Activated naive CD4-positive, alpha-beta T cell treated with anti-CD3 and anti-CD28 coated beads, Interleukin-2, amount 50 U/mL, for 72 hours (primary cell): ENCODE measurements at regions not wholly inside any gene's neighbourhood (a gene's known extent, or its start where the extent isn't known, plus 50 kb on each side); places are given as distances from the start of the nearest gene placed in this dataset.
A peak's percentile ranks its signal among the peaks of the same experiment; 100 is the strongest.

Experiments used
- ATAC-seq, 2 donors: fragments of 150-1000 bp; cut with Tn5 transposase; 2 replicates each; pipeline ENCODE4 v1.10.0; 2021; ENCODE audit warnings: mild to moderate bottlenecking in 2 of 2, moderate library complexity in 2 of 2
- DNase-seq, 2 donors: peaks; one replicate each; pipeline ENCODE4 v3.0.0; 2021 to 2022; ENCODE audit warnings: low spot score in 2 of 2
- H3K27ac Mint-ChIP-seq, 2 donors: one replicate each; pipeline ENCODE4 v1.8.0; 2022; ENCODE audit warnings: mild to moderate bottlenecking in 2 of 2, mixed read lengths in 2 of 2
- H3K36me3 Mint-ChIP-seq, 2 donors: one replicate each; pipeline ENCODE4 v1.8.0; 2022; ENCODE audit warnings: mixed read lengths in 2 of 2
- H3K9me3 Mint-ChIP-seq, 2 donors: one replicate each; pipeline ENCODE4 v1.8.0; 2022; ENCODE audit warnings: mixed read lengths in 2 of 2

DNA sequence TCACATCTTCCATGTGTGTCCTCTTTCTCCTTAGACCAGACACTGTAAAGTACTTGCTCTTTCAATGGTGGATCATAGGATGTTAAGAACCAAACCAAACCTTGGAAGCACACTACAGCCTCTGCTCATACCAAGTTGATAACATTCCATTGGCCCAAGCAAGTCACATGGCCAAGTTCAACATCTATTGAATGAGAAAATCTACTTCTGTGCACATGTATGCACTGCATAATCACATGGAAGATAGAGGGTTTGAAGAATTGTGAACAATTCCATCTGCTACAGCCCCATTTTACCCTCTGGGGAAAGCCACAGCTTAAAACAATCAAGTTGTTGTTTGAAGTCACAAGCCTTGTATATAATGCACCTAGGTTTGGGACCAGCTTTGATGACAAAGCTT is 68.2 kb downstream of the MFAP3 start:
- ATAC-seq (no peak), DNase-seq (no peak)
- Mint-ChIP-seq H3K9me3 (no peaks in the 10 kb centered on the region), H3K27ac (no peak overlapping the region), H3K36me3 (no peaks in the 10 kb centered on the region)

DNA sequence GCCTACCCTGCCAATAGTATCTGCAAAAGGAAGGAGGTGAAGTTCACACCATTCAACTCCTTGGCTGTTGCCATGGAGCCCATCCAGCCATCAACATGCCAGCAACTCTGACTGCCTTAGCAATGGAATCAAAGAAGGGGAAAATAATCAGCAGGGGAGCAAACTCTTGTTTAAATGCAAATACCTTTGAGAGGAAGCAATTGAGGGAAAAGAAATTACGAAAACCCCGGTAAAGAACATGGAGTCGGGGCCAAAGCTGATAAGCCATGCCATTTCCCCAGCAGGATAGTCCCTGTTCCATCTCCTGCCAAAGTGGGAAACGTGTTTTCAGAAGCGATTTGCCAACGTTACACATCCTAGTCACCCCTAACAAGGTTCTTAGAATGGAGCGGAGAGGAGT is 69.0 kb downstream of the MFAP3 start:
- no peaks in the 10 kb centered on the region for H3K36me3 Mint-ChIP-seq
- H3K9me3 Mint-ChIP-seq: no peaks in the 10 kb centered on the region
- DNase-seq (no peak), ATAC-seq (no peak)
- H3K27ac Mint-ChIP-seq: no peak overlapping the region

DNA sequence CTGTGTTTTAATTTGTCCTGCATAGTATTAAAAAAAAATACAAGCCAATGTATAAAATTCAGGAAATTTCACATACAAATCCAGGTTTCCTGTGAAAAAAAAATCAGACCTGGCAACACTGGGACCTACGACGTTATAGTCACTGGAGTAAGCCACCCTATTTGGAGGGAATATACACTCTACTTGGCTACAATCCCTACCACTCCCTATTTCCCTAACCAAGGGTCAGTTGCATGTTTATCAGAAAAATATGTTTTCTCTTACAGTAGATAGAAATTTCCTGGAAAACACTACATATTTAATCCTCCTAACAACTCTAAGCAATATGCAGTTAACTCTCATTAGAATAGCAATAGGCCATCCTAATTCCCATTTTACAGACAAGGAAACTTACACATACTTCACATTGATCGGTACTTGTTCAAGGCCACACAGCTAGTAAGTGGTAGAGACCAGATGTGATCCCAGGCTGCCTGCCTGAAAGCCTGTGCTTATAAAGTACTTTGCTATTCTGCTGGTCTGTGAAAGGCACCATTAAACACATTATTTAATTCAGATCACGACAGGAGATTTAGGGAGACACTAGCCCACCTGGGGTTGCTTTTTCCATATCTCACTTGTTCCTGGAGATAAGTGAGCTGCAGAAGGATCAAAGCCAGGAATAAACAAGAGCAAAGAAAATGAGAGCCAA is 70.8 kb downstream of the MFAP3 start:
- Mint-ChIP-seq H3K36me3 (no peaks in the 10 kb centered on the region), H3K9me3 (no peaks in the 10 kb centered on the region), H3K27ac (no peak overlapping the region)
- ATAC-seq (no peak), DNase-seq (no peak)

DNA sequence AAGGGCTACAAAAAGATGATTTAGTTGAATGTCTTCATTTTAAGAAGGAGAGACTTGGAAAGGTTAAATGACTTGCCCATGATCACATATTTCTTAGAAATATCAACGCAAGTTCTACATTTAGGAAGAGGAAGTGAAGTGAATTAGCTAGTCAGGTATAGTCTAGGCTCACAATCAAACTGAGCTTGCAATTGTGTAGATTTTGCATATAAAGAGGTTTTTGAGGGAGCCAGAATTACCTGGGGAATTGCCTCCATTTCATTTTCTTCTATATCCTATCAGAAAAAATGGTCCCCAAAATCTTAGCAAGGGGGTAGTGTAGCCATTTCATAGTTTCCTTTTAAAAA is 71.3 kb downstream of the MFAP3 start:
- no peak for DNase-seq
- no peak for ATAC-seq
- H3K27ac Mint-ChIP-seq: no peak overlapping the region
- no peaks in the 10 kb centered on the region for H3K36me3 Mint-ChIP-seq
- H3K9me3 Mint-ChIP-seq: no peaks in the 10 kb centered on the region

DNA sequence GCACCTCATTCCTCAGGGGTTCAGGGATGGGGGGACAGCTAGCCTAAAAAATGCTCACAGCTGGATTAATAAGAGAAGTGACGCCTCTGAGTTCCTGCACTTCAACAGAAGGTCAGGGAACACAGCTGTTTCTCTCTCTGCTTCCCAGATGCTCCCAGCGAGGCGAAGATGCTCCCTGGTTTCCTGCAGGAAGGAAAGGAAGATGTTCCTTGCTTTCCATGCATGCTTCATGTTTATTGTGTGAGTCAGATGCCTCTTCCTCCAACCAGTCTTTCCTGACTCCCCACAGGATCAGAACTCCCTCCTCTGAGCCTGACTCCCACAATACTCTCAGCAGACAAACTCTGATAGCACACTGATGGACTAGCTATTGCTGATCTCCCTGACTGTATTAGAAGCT is 71.9 kb downstream of the MFAP3 start:
- ATAC-seq: no peak
- Mint-ChIP-seq H3K9me3 (no peaks in the 10 kb centered on the region), H3K36me3 (no peaks in the 10 kb centered on the region), H3K27ac (no peak overlapping the region)
- DNase-seq: no peak

DNA sequence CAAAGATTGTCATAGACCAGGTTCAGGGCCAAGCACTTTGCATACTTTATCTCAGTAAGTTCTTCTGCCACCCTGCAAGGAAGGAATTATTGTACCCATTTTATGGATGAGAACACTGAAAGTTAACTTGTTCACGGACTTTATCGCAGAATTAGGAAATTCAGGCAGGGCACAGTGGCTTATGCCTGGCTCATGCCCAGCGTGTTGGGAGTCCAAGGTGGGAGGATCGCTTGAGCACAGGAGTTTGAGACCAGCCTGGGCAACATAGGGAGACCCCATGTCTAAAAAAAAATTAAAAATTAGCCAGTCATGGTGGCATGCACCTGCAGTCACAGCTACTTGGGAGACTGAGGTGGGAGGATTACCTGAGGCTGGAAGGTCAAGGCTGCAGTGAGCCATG is 72.4 kb downstream of the MFAP3 start:
- H3K27ac Mint-ChIP-seq: no peak overlapping the region
- no peaks in the 10 kb centered on the region for H3K36me3 Mint-ChIP-seq
- ATAC-seq: no peak
- no peaks in the 10 kb centered on the region for H3K9me3 Mint-ChIP-seq
- no peak for DNase-seq

DNA sequence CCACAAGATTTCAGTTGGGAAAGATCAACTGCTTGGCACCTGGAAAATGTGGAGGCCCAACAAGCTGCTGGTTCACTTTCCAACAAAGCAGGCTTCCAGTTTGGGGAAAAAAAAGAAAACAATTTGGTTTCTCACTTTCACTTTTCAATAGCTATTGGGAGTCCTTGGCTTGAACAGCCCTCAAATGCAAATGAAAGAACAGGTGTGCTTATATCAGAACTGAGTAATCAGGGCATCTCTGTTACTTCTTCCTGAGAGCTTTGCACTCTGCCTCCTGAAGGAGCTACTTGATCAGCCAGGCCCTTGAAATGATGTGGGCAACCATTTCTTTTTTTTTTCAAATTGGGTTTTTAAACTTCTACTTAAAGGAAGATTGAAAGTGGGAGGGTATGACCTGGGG is 73.5 kb downstream of the MFAP3 start:
- no peaks in the 10 kb centered on the region for H3K9me3 Mint-ChIP-seq
- no peak for DNase-seq
- H3K27ac Mint-ChIP-seq: no peak overlapping the region
- peak in 1 of 2 donors; percentile 56 for ATAC-seq
- H3K36me3 Mint-ChIP-seq: no peaks in the 10 kb centered on the region

DNA sequence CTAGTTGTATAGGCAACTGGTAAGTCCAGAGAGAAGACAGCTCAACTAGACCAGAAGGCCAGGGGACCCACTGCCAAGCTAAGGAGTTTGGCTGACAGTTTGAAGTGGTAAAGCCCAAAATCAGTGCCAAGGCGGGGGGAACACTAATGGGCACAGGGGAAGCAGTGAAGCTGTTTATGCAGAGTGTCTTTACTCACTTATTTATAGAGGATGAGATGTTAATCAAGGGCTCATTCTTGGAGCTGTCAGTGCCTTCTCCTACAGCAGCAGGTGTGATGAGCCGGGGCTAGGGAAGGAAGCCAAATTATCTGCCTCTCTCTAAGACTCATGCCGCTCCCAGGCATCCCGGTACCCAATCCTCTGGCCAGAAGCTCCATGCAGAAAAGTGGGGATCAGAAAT is 75.2 kb upstream of the GALNT10 start:
- DNase-seq (no peak), ATAC-seq (no peak)
- Mint-ChIP-seq H3K9me3 (no peaks in the 10 kb centered on the region), H3K27ac (peak overlapping the region in 1 of 2 donors; percentile 69), H3K36me3 (no peaks in the 10 kb centered on the region)

DNA sequence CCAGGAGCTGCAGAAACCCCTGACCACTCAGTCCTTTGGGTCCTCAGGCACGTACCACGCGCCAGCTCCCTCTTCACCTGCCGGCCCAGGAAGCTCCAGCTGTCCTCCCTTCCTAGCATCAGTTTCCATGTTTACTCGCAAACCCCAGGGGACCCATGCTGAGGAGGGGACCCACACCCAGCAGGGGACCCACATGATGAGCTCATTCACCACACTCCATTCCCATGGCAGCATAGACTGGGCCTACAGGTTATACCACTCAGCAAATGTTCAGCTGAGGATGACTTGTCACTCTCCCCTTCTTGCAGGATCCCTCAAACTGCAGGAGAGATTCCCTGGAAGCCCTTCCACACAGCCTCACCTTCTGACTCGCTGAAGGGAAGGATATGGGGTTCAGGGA is 73.5 kb upstream of the GALNT10 start:
- H3K36me3 Mint-ChIP-seq: no peaks in the 10 kb centered on the region
- no peaks in the 10 kb centered on the region for H3K9me3 Mint-ChIP-seq

DNA sequence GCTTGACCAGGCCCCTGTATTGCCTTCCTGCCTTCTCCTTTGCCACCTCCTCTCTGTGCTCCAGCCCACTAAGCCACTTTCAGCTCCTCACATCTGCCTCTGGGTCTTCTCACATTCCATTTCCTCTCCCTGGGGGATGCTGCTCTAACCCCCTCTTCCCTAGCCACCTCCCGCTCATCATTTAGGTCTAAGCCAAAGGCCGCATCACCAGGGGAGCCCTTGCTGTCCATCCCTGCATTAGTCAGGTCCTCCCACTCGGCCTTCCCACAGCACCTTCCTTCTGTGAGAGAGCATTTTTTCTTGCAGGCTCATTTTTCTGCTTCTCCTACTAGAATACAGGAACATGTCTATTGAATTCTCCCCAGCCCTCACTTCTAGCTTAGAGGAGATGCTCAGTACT is 72.6 kb upstream of the GALNT10 start:
- H3K36me3 Mint-ChIP-seq: peaks cover 0 to 4% of the 10 kb centered on the region in 2 donors
- no peak for DNase-seq
- H3K9me3 Mint-ChIP-seq: no peaks in the 10 kb centered on the region
- ATAC-seq: no peak
- no peak overlapping the region for H3K27ac Mint-ChIP-seq

More for the DNA sequence above, 73.5 kb upstream of the GALNT10 start:
- ATAC-seq: no peak
- no peak overlapping the region for H3K27ac Mint-ChIP-seq
- DNase-seq: no peak

DNA sequence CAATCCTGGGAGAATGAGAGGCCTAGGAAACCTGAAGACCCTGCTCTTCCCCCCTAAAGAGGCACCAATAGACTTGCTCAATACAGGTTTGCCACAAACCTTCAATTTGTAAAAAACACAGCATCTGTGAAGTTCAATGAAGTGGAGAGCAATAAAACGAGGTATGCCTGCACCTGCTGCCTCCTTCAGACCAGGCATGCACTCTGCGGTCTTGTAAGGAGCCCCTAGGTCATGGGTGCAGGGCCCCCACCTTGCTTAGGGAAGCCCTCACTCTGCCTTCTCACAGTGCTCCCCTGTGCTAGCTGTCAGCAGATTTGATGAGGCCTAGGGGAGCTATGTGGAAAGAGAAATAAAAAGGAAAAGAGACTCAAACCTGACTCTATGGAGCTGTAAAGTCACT is 72.1 kb upstream of the GALNT10 start:
- ATAC-seq (no peak), DNase-seq (no peak)
- Mint-ChIP-seq H3K27ac (no peak overlapping the region), H3K36me3 (peaks cover 0 to 9% of the 10 kb centered on the region in 2 donors), H3K9me3 (no peaks in the 10 kb centered on the region)

DNA sequence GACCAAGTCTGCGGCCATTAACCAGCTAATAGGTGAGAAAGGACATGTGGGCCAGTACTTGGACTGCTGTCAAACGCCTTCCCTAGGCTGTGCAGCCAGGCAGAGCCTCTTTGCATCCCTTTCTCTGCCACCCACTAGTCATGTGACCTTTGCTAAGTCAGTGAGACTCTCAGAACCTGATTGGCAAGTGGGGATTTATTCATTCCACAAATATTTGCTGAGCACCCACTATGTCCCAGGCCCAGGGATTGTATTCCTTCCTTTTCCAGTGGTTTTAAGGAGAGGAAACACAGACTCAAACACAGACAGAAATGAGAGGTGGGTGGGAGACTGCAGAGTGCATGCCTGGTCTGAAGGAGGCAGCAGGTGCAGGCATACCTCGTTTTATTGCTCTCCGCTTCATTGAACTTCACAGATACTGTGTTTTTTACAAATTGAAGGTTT is 71.6 kb upstream of the GALNT10 start:
- no peak overlapping the region for H3K27ac Mint-ChIP-seq
- H3K36me3 Mint-ChIP-seq: peaks cover 0 to 12% of the 10 kb centered on the region in 2 donors
- DNase-seq: no peak
- no peak for ATAC-seq
- H3K9me3 Mint-ChIP-seq: no peaks in the 10 kb centered on the region

DNA sequence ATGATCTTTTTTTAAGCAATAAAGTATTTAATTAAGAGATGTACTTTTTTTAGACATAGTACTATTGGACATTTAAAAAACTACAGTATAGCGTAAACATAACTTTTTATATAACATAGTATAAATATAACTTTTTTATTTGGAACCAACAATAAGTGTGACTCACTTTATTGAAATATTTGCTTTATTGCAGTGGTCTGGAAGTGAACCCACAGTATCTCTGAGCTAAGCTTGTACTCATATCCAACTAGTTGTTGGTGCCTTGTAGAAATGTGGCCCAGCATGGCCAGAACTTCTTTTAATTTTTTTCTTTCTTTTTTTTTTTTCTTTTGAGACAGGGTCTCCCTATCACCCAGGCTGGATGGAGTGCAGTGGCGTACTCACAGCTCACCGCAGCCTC is 61.5 kb upstream of the GALNT10 start:
- no peak for DNase-seq
- peaks cover 6 to 9% of the 10 kb centered on the region in 2 donors for H3K36me3 Mint-ChIP-seq
- H3K9me3 Mint-ChIP-seq: peaks cover 6% of the 10 kb centered on the region in 2 donors
- H3K27ac Mint-ChIP-seq: no peak overlapping the region
- ATAC-seq: no peak

DNA sequence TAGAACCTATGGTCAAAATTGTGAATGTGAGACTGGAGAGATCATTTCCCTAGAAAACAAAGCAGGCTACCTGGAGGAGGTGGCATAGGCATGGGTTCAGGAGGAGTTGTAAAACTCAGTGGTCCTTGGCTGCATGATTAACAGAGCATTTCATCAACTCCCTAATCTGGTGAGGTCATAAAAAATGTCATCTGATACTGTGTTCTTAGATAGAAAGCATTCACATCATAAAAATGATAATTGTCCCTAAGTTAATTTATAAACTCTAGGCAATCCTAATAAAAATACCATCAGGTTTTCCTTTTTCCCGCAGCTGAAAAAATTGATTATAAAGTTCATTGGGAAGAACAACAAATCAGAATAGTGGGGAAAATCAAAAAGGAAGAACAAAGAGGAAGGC is 60.6 kb upstream of the GALNT10 start:
- ATAC-seq (no peak), DNase-seq (no peak)
- Mint-ChIP-seq H3K27ac (no peak overlapping the region), H3K9me3 (peaks cover 2 to 4% of the 10 kb centered on the region in 2 donors), H3K36me3 (peaks cover 2 to 3% of the 10 kb centered on the region in 2 donors)

DNA sequence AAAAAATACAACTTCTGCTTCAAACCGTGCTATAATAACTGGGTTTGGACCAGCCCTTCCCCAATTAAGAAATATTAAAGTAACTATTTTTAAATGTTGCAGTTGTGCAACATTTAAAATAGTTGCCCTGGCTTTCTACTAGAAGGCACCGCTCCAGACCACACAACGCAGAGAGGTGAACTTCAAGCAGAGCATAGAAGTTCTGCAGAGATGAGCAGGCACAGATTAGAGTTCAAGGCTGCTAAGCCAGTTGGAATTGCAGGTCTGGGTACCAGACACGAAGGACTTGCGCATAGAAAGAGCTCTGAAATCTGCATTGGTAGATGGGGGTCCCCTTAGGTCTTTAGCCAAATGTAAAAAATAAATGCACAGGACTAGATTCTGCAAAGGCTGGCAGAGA is 58.7 kb upstream of the GALNT10 start:
- Mint-ChIP-seq H3K9me3 (no peaks in the 10 kb centered on the region), H3K36me3 (no peaks in the 10 kb centered on the region), H3K27ac (no peak overlapping the region)
- ATAC-seq (no peak), DNase-seq (no peak)

DNA sequence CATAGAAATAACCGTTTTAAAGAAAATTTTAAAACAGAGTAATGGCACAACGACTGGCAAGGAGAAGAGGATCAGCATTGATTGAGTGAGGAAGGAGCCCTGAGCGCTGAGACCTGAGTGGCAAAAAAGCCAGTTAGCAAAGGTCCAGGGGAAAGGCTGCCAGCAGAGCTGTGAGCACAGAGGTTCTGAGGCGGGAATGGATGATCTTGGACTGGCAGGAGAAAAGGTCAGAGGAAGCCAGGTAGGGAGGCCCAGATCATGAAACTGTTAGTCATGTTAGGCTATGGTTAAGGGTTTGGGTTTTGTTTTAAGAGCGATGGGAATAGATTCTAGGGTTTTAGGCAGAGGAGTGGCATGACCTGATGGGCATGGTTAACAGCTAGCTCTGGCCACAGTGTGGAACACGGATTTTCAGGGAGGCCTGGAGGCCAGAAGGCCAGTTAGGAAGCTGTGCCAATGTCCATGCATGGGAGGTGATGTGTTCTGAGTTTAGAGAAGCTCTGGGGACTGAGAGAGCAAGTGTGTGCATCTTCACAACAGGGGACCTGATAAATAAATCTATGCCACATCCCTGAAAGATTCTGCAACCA is 57.7 kb upstream of the GALNT10 start:
- no peaks in the 10 kb centered on the region for H3K36me3 Mint-ChIP-seq
- peak overlapping the region in 1 of 2 donors; percentile 7 for H3K27ac Mint-ChIP-seq
- no peaks in the 10 kb centered on the region for H3K9me3 Mint-ChIP-seq
- no peak for ATAC-seq
- DNase-seq: no peak

DNA sequence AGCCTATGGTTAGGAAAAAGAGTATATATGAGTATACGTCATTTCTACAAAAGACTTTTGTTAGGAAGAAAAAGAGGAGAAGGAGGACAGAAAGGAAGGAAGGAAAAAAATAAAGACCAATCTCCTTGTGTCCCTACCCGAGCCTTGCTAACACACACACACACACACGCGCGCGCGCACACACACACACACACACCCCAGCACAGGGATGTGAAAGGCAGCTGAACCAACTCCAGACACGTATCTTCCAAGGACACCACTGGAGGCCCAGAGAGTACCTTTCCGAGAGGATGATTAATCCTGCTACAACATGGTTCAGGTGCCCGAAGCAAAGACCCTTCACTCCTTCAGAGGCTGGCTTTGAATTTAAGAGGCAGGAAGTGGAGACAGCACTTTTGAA is 56.9 kb upstream of the GALNT10 start:
- ATAC-seq: no peak
- no peaks in the 10 kb centered on the region for H3K36me3 Mint-ChIP-seq
- DNase-seq: no peak
- no peak overlapping the region for H3K27ac Mint-ChIP-seq
- H3K9me3 Mint-ChIP-seq: no peaks in the 10 kb centered on the region

DNA sequence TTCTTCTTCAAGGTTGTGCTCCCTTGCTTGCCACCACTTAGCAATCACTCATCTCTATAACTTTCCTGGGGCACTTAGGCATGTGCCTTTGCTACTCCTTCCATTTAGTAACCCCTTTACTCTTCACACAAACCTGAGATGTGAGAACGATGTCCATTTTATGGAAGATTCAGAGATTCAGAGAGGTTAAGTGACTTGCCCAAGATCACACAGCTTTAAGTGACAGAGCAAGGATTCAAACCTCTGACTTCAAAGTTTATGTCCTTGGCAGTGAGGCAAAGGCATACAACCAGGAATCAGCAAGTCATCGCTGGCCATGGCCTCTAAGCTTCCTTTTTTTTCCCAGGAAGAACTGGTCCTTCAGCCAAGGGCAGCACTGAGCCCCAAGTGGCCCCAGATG is 56.0 kb upstream of the GALNT10 start:
- Mint-ChIP-seq H3K36me3 (no peaks in the 10 kb centered on the region), H3K9me3 (no peaks in the 10 kb centered on the region), H3K27ac (no peak overlapping the region)
- no peak for ATAC-seq
- DNase-seq: no peak
